Vagina (tissue), 2 donors: ENCODE measurements at regions not wholly inside any gene's neighbourhood (a gene's known extent, or its start where the extent isn't known, plus 50 kb on each side); places are given as distances from the start of the nearest gene placed in this dataset.

Experiments
- DNase-seq, 2 donors: peaks; one replicate each; pipeline ENCODE4 v3.0.0-alpha.2; 2017; ENCODE audit errors: extremely low spot score in 2 of 2
- H3K27ac ChIP-seq: fragments of 200-600 bp; sonication (generic); one replicate; pipeline ENCODE4 v1.5.1; 2019
- H3K27me3 ChIP-seq: fragments of 200-600 bp; sonication (generic); one replicate; pipeline ENCODE4 v1.5.1; 2019
- H3K36me3 ChIP-seq, 2 donors: fragments of 200-600 bp; sonication (generic); one replicate each; pipeline ENCODE4 v1.5.1; 2017 to 2019
- H3K4me1 ChIP-seq: fragments of 200-600 bp; sonication (generic); one replicate; pipeline ENCODE4 v1.5.1; 2019
- H3K4me3 ChIP-seq, 2 donors: fragments of 200-600 bp; sonication (generic); 1 replicate in 1 of 2; 2 replicates in 1 of 2; pipeline ENCODE4 v1.5.1; 2016 to 2019
- H3K9me3 ChIP-seq: fragments of 200-600 bp; sonication (generic); one replicate; pipeline ENCODE4 v1.5.1; 2019
- POLR2A ChIP-seq, 2 donors: fragments of 450-650 bp; IDR thresholded peaks; one replicate each; pipeline ENCODE4 v1.6.1; 2017; ENCODE audit warnings: antibody characterized with exemption in 2 of 2, mild to moderate bottlenecking in 2 of 2, moderate library complexity in 2 of 2
- POLR2AphosphoS5 ChIP-seq, 2 donors: sonication (generic); formaldehyde crosslinking; IDR thresholded peaks; one replicate each; pipeline ENCODE4 v1.9.0; 2017; ENCODE audit warnings: antibody characterized with exemption in 2 of 2, mild to moderate bottlenecking in 2 of 2, low read depth in 1 of 2; ENCODE audit not compliant: insufficient read depth in 1 of 2
- intact Hi-C: fragments of 100-400 bp; cut with DNase I; formaldehyde crosslinking; loops from one replicate; pipeline ENCODE4 v1.15.1; 2023
- TF ChIP-seq, protein P1 (sequence below), 3 experiments: fragments of 450-650 bp in 2 of 3; fragments of 200-600 bp in 1 of 3; sonication (generic) in 1 of 3; IDR thresholded peaks; one replicate each; pipeline ENCODE4 v1.5.1; 2017 to 2019; ENCODE audit warnings: antibody characterized with exemption in 3 of 3, mild to moderate bottlenecking in 2 of 3, moderate library complexity in 2 of 3

- H3K36me3 ChIP-seq = no peaks in the 10 kb centered on the region
- H3K27ac ChIP-seq = no peak overlapping the region
- intact Hi-C loops = no loop called here
- H3K4me3 ChIP-seq = no peak overlapping the region
- no peaks in the 10 kb centered on the region for H3K4me1 ChIP-seq
- TF ChIP-seq, protein P1, sequence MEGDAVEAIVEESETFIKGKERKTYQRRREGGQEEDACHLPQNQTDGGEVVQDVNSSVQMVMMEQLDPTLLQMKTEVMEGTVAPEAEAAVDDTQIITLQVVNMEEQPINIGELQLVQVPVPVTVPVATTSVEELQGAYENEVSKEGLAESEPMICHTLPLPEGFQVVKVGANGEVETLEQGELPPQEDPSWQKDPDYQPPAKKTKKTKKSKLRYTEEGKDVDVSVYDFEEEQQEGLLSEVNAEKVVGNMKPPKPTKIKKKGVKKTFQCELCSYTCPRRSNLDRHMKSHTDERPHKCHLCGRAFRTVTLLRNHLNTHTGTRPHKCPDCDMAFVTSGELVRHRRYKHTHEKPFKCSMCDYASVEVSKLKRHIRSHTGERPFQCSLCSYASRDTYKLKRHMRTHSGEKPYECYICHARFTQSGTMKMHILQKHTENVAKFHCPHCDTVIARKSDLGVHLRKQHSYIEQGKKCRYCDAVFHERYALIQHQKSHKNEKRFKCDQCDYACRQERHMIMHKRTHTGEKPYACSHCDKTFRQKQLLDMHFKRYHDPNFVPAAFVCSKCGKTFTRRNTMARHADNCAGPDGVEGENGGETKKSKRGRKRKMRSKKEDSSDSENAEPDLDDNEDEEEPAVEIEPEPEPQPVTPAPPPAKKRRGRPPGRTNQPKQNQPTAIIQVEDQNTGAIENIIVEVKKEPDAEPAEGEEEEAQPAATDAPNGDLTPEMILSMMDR (IDR thresholded peaks at IDR 0.05) = no peak
- TF ChIP-seq POLR2AphosphoS5 (IDR thresholded peaks at IDR 0.05; ENCODE audit: insufficient read depth in 1 of 2, low read depth in 1 of 2) = no peak
- no peak for TF ChIP-seq POLR2A (IDR thresholded peaks at IDR 0.05)
- no peaks in the 10 kb centered on the region for H3K9me3 ChIP-seq
- no peaks in the 10 kb centered on the region for H3K27me3 ChIP-seq
- DNase-seq = peak in 1 of 2 donors; percentile 16
Observed at GRCh38 chr1:36737767-36738166, 255.1 kb upstream of the CSF3R start.

GRCh38 chr1:36737038-36737555 lies 254.4 kb upstream of the CSF3R start:
- Histone ChIP-seq H3K4me3 (no peak overlapping the region), H3K27ac (no peak overlapping the region), H3K9me3 (no peaks in the 10 kb centered on the region), H3K36me3 (no peaks in the 10 kb centered on the region), H3K4me1 (no peaks in the 10 kb centered on the region), H3K27me3 (no peaks in the 10 kb centered on the region)
- TF ChIP-seq, protein P1 (IDR thresholded peaks at IDR 0.05) = no peak
- TF ChIP-seq POLR2A (IDR thresholded peaks at IDR 0.05) = no peak
- no peak for TF ChIP-seq POLR2AphosphoS5 (IDR thresholded peaks at IDR 0.05; ENCODE audit: insufficient read depth in 1 of 2, low read depth in 1 of 2)
- intact Hi-C loops = no loop called here
- DNase-seq = peak in 1 of 2 donors; percentile 16

DNA sequence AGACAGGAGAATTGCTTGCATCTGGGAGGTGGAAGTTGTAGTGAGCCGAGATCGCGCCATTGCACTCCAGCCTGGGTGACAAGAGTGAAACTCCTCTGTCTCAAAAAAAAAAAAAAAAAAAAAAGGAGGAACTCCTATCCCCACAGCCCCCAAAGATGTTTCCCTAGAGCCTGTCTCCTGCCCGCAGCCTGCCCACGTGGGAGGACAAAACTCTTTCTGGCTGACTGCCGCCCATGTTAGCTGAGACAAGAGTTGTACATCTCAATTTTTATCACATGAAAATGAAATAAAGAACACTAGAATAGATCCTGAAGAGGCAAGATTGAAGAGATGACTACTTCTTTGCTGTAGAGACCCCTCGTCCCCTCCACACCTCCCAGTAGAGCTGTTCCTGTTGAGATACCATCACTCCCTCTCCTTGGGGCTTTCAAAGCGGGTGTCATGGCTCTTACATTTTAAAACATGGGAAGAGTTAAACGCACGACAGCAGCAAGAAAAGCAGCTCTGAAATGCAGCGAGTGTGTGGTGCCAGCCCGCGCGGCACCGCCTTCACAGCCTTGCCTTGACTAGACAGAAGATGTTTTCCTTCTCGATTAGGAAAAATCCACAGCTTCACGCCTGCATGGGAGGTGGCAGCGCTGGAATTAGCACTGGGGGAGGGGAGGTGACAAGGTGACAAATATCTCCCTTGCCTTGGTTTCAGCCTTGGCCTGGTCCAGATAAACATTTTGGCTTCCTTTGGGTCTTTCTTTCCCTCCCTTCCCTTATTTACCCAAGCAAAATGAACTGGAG lies 253.4 kb upstream of the CSF3R start:
- intact Hi-C loops = no loop called here
- no peaks in the 10 kb centered on the region for H3K27me3 ChIP-seq
- peak in 1 of 2 donors; percentile 37 for DNase-seq
- no peaks in the 10 kb centered on the region for H3K4me1 ChIP-seq
- H3K27ac ChIP-seq = no peak overlapping the region
- H3K36me3 ChIP-seq = no peaks in the 10 kb centered on the region
- TF ChIP-seq, protein P1 (IDR thresholded peaks at IDR 0.05) = no peak
- no peak for TF ChIP-seq POLR2A (IDR thresholded peaks at IDR 0.05)
- TF ChIP-seq POLR2AphosphoS5 (IDR thresholded peaks at IDR 0.05; ENCODE audit: insufficient read depth in 1 of 2, low read depth in 1 of 2) = no peak
- no peaks in the 10 kb centered on the region for H3K9me3 ChIP-seq
- H3K4me3 ChIP-seq = no peak overlapping the region

- no peaks in the 10 kb centered on the region for H3K27me3 ChIP-seq
- TF ChIP-seq POLR2AphosphoS5 (IDR thresholded peaks at IDR 0.05; ENCODE audit: insufficient read depth in 1 of 2, low read depth in 1 of 2) = no peak
- TF ChIP-seq, protein P1 (IDR thresholded peaks at IDR 0.05) = no peak
- no peak for TF ChIP-seq POLR2A (IDR thresholded peaks at IDR 0.05)
Observed at GRCh38 chr1:36735436-36735835, 252.7 kb upstream of the CSF3R start.

GRCh38 chr1:36734356-36734755 lies 251.6 kb upstream of the CSF3R start:
- Histone ChIP-seq H3K27me3 (no peaks in the 10 kb centered on the region), H3K4me1 (no peaks in the 10 kb centered on the region)

More at GRCh38 chr1:36735436-36735835, 252.7 kb upstream of the CSF3R start:
- Histone ChIP-seq H3K36me3 (no peaks in the 10 kb centered on the region), H3K27ac (no peak overlapping the region), H3K4me3 (no peak overlapping the region), H3K9me3 (no peaks in the 10 kb centered on the region), H3K4me1 (no peaks in the 10 kb centered on the region)
- intact Hi-C loops = no loop called here
- peak in 1 of 2 donors; percentile 67 for DNase-seq

More at GRCh38 chr1:36734356-36734755, 251.6 kb upstream of the CSF3R start:
- TF ChIP-seq POLR2A (IDR thresholded peaks at IDR 0.05) = no peak
- TF ChIP-seq, protein P1 (IDR thresholded peaks at IDR 0.05) = no peak
- Histone ChIP-seq H3K9me3 (no peaks in the 10 kb centered on the region), H3K36me3 (no peaks in the 10 kb centered on the region), H3K4me3 (no peak overlapping the region), H3K27ac (no peak overlapping the region)
- intact Hi-C loops = no loop called here
- peak in 1 of 2 donors; percentile 52 for DNase-seq
